HPDE6-E6E7 (cell line): ENCODE measurements at regions not wholly inside any gene's neighbourhood (a gene's known extent, or its start where the extent isn't known, plus 50 kb on each side); places are given as distances from the start of the nearest gene placed in this dataset.

ENCODE experiments used
- DNase-seq: peaks from one replicate; pipeline ENCODE4 v3.0.0; 2011; ENCODE audit warnings: missing footprints; ENCODE audit errors: extremely low spot score

- DNase-seq, result no peak
Measured at GRCh38 chr6:79864421-79864820, 82.9 kb downstream of the ELOVL4 start.

GRCh38 chr6:79864001-79864400 lies 83.4 kb downstream of the ELOVL4 start:
- DNase-seq, result no peak

GRCh38 chr6:79863566-79863965 lies 83.8 kb downstream of the ELOVL4 start:
- DNase-seq, result no peak

GRCh38 chr6:79862711-79863110 lies 84.6 kb downstream of the ELOVL4 start:
- DNase-seq, result no peak

- DNase-seq, result no peak
Measured at GRCh38 chr6:79862126-79862525, 85.2 kb downstream of the ELOVL4 start.

- no peak for DNase-seq
Measured at GRCh38 chr6:79861023-79861422, 86.3 kb downstream of the ELOVL4 start.

- no peak for DNase-seq
Measured at GRCh38 chr6:79847426-79847825, 99.9 kb downstream of the ELOVL4 start.

GRCh38 chr6:79842376-79843040 lies 104.8 kb downstream of the ELOVL4 start:
- DNase-seq, result no peak

GRCh38 chr6:79841577-79842375 lies 105.6 kb downstream of the ELOVL4 start:
- no peak for DNase-seq

- DNase-seq, result no peak
Measured at GRCh38 chr6:79838851-79839250, 108.5 kb downstream of the ELOVL4 start.

GRCh38 chr6:79833964-79834284 lies 113.4 kb downstream of the ELOVL4 start:
- no peak for DNase-seq

GRCh38 chr6:79833264-79833963 lies 113.9 kb downstream of the ELOVL4 start:
- DNase-seq, result no peak

GRCh38 chr6:79832723-79833122 lies 114.6 kb downstream of the ELOVL4 start:
- no peak for DNase-seq

GRCh38 chr6:79824202-79824601 lies 123.2 kb downstream of the ELOVL4 start:
- no peak for DNase-seq

- DNase-seq, result peak; percentile 34
Measured at GRCh38 chr6:79821859-79822258, 125.5 kb downstream of the ELOVL4 start.

GRCh38 chr6:79818471-79818870 lies 128.9 kb downstream of the ELOVL4 start:
- DNase-seq, result no peak

GRCh38 chr6:79814940-79815339 lies 132.4 kb downstream of the ELOVL4 start:
- DNase-seq, result no peak

GRCh38 chr6:79813854-79814709 lies 133.3 kb downstream of the ELOVL4 start:
- peak; percentile 50 for DNase-seq

GRCh38 chr6:79813143-79813850 lies 134.1 kb downstream of the ELOVL4 start:
- DNase-seq, result no peak

- no peak for DNase-seq
Measured at GRCh38 chr6:79812195-79812594, 135.2 kb downstream of the ELOVL4 start.

GRCh38 chr6:79810871-79811270 lies 136.5 kb downstream of the ELOVL4 start:
- DNase-seq, result no peak
